Ovary (tissue), 7 donors: ENCODE measurements at regions not wholly inside any gene's neighbourhood (a gene's known extent, or its start where the extent isn't known, plus 50 kb on each side); places are given as distances from the start of the nearest gene placed in this dataset.

Source experiments
- DNase-seq, 5 donors: peaks; one replicate each; pipeline ENCODE4 v3.0.0-alpha.2; 2019 to 2020
- H3K27ac ChIP-seq, 2 donors: fragments of 200-600 bp; one replicate each; pipeline versions ENCODE4 v1.5.1 to v1.8.0; 2019 to 2022
- H3K27me3 ChIP-seq: fragments of 200-600 bp; one replicate; pipeline ENCODE4 v1.8.0; 2022
- H3K36me3 ChIP-seq: fragments of 200-600 bp; sonication (generic); one replicate; pipeline ENCODE4 v1.5.1; 2019
- H3K4me1 ChIP-seq: one replicate; pipeline ENCODE4 v1.8.1; 2013; ENCODE audit warnings: mild to moderate bottlenecking, moderate library complexity; ENCODE audit not compliant: insufficient read depth
- H3K4me3 ChIP-seq: fragments of 200-600 bp; sonication (generic); one replicate; pipeline ENCODE4 v1.5.1; 2017
- H3K9me3 ChIP-seq, 2 donors: fragments of 200-600 bp in 1 of 2; sonication (generic) in 1 of 2; one replicate each; pipeline versions ENCODE4 v1.5.1 to v1.8.1; 2013 to 2019; ENCODE audit warnings: mild to moderate bottlenecking in 1 of 2, moderate library complexity in 1 of 2
- EP300 ChIP-seq: sonication (generic); formaldehyde crosslinking; IDR thresholded peaks from one replicate; pipeline ENCODE4 v1.6.1; 2017; ENCODE audit warnings: antibody characterized with exemption
- POLR2A ChIP-seq: fragments of 450-650 bp; IDR thresholded peaks from one replicate; pipeline ENCODE4 v1.6.1; 2017; ENCODE audit warnings: antibody characterized with exemption, mild to moderate bottlenecking, moderate library complexity
- WGBS, 3 donors: extraction: QIAGEN DNeasy Blood & Tissue Kit in 1 of 3; methylation state at CpG; one replicate each; pipeline versions ENCODE4 v1.1.5 to v1.1.7; 2013 to 2017; 5-methylcytosine and 5-hydroxymethylcytosine counted together
- intact Hi-C, 4 donors: fragments of 100-400 bp; cut with DNase I; formaldehyde crosslinking; loops; one replicate each; pipeline versions ENCODE4 v1.11.0 to v1.15.1; 2022 to 2023
- TF ChIP-seq, protein P1 (sequence below), 3 donors: fragments of 450-650 bp in 2 of 3; fragments of 200-600 bp in 1 of 3; IDR thresholded peaks; one replicate each; pipeline versions ENCODE4 v1.5.1 to v1.8.0; 2016 to 2022; ENCODE audit warnings: antibody characterized with exemption in 3 of 3, mild to moderate bottlenecking in 1 of 3
- donor health status: DM: no; HTN: no; CAD: no; lungs with moderate emphysema.
- donor health status: DM: no; HTN: no; CAD: no.
- donor health status: Bipolar disorder and iron deficiency.
- donor health status: DM: no; HTN: no; CAD: no.
- donor health status: DM: yes; HTN: yes; CAD: no.

DNA sequence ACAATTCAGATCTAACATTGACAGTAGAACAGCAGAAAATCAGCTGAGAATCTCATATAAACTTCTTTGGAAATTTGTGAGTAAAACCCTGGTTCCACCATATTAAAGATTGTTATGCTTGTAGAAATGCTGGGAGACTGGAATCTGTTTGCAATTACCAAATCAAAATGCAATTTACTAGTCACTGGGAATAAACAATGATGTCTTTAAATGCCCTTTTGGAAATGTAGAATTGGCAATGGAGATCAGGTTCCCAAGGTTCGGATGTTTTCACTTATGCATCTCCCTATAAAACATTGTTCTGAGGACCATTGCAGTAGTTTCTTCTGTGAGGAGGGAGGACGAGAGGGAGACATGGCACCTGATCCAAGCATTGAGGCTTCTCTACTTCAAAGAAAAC is 384.4 kb downstream of the TMEM167A start:
- intact Hi-C loops, result no loop called here
- Histone ChIP-seq H3K9me3 (no peaks in the 10 kb centered on the region), H3K27me3 (no peaks in the 10 kb centered on the region), H3K27ac (no peak overlapping the region), H3K4me1 (no peaks in the 10 kb centered on the region), H3K4me3 (no peak overlapping the region), H3K36me3 (no peaks in the 10 kb centered on the region)
- no peak for TF ChIP-seq EP300
- TF ChIP-seq, protein P1, sequence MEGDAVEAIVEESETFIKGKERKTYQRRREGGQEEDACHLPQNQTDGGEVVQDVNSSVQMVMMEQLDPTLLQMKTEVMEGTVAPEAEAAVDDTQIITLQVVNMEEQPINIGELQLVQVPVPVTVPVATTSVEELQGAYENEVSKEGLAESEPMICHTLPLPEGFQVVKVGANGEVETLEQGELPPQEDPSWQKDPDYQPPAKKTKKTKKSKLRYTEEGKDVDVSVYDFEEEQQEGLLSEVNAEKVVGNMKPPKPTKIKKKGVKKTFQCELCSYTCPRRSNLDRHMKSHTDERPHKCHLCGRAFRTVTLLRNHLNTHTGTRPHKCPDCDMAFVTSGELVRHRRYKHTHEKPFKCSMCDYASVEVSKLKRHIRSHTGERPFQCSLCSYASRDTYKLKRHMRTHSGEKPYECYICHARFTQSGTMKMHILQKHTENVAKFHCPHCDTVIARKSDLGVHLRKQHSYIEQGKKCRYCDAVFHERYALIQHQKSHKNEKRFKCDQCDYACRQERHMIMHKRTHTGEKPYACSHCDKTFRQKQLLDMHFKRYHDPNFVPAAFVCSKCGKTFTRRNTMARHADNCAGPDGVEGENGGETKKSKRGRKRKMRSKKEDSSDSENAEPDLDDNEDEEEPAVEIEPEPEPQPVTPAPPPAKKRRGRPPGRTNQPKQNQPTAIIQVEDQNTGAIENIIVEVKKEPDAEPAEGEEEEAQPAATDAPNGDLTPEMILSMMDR (IDR thresholded peaks at IDR 0.05), result no peak
- TF ChIP-seq POLR2A, result no peak
- DNase-seq, result no peak
- 83 to 91% (median 86%) methylated on average over 2 of the region's 2 CpGs for WGBS, 3 donors

DNA sequence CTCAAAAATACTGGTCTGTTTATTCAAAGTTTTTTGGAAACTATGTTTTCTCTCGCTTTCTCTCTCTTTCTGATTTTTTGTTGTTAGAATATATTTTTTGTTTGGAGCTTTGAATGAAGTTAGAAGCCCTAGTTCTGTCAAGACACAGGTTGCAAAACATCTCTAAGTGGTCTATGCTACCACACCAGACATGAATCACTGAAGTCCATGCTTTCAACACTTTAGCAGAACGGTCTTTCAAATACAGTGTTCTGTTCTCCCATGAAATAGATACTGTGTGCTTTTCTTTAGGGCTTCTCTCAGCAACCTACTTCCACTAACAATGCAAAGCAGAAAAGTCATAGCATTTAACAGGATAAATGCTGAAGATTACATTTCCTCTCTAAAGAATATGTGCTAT is 392.5 kb downstream of the TMEM167A start:
- no peak overlapping the region for H3K4me3 ChIP-seq
- no peak overlapping the region for H3K27ac ChIP-seq
- 59 to 64% (median 62%) methylated on average over 2 of the region's 2 CpGs for WGBS, 3 donors
- H3K9me3 ChIP-seq, result no peaks in the 10 kb centered on the region
- no peaks in the 10 kb centered on the region for H3K27me3 ChIP-seq
- intact Hi-C loops, result no loop called here
- no peaks in the 10 kb centered on the region for H3K36me3 ChIP-seq
- H3K4me1 ChIP-seq, result no peaks in the 10 kb centered on the region
- no peak for TF ChIP-seq EP300
- TF ChIP-seq, protein P1 (IDR thresholded peaks at IDR 0.05), result no peak
- TF ChIP-seq POLR2A, result no peak
- no peak for DNase-seq

DNA sequence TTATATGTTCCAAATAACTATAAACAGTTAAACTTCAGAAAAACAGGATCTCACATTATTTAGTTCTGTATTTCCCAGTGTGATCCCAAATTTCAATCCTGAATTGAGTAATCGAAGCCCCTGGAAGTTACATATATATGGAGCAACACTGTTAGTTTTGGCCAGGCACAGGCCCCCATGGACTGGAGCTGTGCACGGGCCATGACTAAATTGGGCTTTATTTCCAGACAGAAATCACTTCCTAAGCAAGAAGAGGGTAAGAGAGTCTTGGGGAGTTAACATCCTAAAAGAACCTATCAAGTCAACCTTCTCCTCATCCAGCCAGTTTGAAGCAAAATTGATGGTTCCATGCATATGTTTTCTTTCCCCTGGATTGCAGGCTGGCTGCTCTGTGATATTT is 393.0 kb downstream of the TMEM167A start:
- no peak overlapping the region for H3K4me3 ChIP-seq
- DNase-seq, result no peak
- intact Hi-C loops, result no loop called here
- 53 to 70% (median 54%) methylated on average over 2 of the region's 2 CpGs for WGBS, 3 donors
- H3K9me3 ChIP-seq, result no peaks in the 10 kb centered on the region
- no peaks in the 10 kb centered on the region for H3K36me3 ChIP-seq
- no peaks in the 10 kb centered on the region for H3K27me3 ChIP-seq
- H3K27ac ChIP-seq, result no peak overlapping the region
- no peaks in the 10 kb centered on the region for H3K4me1 ChIP-seq
- TF ChIP-seq, protein P1 (IDR thresholded peaks at IDR 0.05), result no peak
- no peak for TF ChIP-seq EP300
- TF ChIP-seq POLR2A, result no peak

DNA sequence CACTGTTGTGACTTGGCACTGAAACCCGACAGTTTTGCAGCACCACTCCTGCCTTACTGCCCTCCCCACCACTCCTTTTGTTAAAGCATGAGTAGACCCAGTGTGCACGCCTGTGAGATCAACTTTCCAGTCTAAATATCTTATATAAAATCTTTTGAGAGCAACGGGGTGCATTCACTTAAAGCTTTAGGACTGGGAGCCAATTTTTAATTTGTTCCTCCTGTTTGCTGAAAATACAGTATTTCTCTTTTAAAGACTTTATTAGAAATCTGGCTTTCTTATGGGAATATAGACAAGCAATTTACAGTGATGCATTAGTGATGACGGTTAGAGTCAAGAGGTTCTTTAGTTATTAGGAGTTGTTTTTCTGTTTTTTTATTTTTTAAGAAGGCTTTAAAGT is 397.5 kb downstream of the TMEM167A start:
- Histone ChIP-seq H3K4me1 (no peaks in the 10 kb centered on the region), H3K36me3 (no peaks in the 10 kb centered on the region), H3K27me3 (no peaks in the 10 kb centered on the region), H3K9me3 (no peaks in the 10 kb centered on the region), H3K4me3 (no peak overlapping the region), H3K27ac (no peak overlapping the region)
- intact Hi-C loops, result no loop called here
- no peak for DNase-seq
- WGBS, 3 donors, result 52 to 68% (median 55%) methylated on average over 4 of the region's 4 CpGs
- TF ChIP-seq, protein P1 (IDR thresholded peaks at IDR 0.05), result no peak
- TF ChIP-seq POLR2A (no peak), EP300 (no peak)

DNA sequence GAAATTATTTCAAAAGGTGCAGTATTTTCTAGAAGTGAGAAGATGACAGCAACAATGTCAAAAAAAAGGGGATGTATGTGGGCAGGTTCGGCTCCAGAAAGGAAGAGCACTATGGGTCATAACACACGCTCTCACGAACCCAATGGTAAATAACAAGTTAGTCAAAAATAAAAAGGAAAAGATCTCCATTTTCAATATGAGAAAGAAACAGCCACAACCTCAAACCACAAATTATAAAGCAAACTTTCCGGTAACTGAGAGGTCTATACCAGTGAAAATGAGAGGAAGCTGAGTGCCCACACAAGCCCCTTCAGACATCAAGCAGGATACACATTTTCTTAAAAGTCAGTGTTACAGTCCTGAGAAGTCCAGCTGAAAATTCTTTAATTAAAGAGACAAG is 398.5 kb upstream of the RPS23 start:
- TF ChIP-seq POLR2A (no peak), EP300 (no peak)
- TF ChIP-seq, protein P1 (IDR thresholded peaks at IDR 0.05), result no peak
- H3K27ac ChIP-seq, result no peak overlapping the region
- H3K4me1 ChIP-seq, result no peaks in the 10 kb centered on the region
- no peaks in the 10 kb centered on the region for H3K27me3 ChIP-seq
- intact Hi-C loops, result no loop called here
- no peaks in the 10 kb centered on the region for H3K36me3 ChIP-seq
- WGBS, 3 donors, result 87 to 94% (median 94%) methylated on average over 4 of the region's 4 CpGs
- H3K9me3 ChIP-seq, result no peaks in the 10 kb centered on the region
- no peak overlapping the region for H3K4me3 ChIP-seq
- DNase-seq, result no peak
